ENCODE measurements at regions not wholly inside any gene's neighbourhood (a gene's known extent, or its start where the extent isn't known, plus 50 kb on each side); places are given as distances from the start of the nearest gene placed in this dataset.

DNA sequence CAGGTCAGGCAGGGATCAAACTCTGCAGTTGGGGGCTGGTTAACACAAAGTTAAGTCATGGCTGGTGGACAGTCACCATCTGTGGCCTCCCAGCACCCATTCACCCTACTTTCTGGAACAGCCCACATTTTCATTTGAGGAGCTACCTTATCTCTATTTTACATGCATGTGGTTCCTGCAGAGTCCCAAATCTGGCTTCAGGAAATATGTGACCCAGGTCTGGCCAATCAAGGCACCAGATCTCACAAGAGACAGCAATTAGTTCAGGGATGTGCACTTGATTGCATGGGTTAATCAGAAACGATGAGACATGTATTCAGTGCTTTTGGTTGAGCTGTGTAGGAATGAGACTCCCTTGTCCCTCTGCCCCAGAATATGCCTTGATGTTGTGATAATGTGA is 170.9 kb downstream of the NR2F2 start:
- no peak for TF ChIP-seq POLR2A (IDR thresholded peaks at IDR 0.05; ENCODE audit: low read depth, low read length)
- no peak for FAIRE-seq
- DNase-seq (ENCODE audit: insufficient read length, low spot score), result no peak

DNA sequence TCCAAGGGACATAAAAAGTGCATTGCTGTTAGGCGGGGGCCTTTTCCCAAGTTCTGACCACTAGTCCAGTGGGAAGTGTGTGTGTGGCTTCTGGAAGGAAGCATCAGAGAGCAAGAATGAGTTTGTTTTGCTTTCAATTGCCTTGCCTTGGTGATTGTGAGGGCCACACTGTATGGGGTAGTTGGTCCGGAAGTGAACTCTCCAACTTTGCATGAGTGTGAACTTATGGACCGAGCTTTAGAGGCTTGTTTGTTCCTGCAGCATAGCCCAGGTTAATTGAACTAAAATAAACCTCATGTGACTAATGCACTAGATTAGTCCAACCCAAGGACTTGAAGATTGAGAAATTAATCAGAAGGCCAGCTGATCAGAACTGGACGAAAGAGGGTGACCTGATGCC is 171.7 kb downstream of the NR2F2 start:
- no peak for FAIRE-seq
- DNase-seq (ENCODE audit: insufficient read length, low spot score), result no peak
- TF ChIP-seq POLR2A (IDR thresholded peaks at IDR 0.05; ENCODE audit: low read depth, low read length), result no peak

DNA sequence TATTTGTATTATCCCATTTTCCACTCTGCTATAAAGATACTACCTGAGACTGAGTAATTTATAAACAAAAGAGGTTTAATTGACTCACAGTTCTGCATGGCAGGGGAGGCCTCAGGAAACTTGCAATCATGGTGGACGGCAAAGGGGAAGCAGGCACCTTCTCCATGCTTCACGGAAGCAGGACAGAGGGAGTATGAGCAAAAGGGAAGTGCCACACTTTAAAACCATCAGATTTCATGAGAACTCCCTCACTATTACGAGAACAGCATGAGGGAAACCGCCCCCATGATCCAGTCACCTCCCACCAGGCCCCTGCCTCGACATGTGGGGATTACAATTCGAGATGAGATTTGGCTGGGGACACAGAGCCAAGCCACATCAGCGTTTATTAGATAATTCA is 172.8 kb downstream of the NR2F2 start:
- TF ChIP-seq POLR2A (IDR thresholded peaks at IDR 0.05; ENCODE audit: low read depth, low read length), result no peak
- no peak for FAIRE-seq
- DNase-seq (ENCODE audit: insufficient read length, low spot score), result no peak

DNA sequence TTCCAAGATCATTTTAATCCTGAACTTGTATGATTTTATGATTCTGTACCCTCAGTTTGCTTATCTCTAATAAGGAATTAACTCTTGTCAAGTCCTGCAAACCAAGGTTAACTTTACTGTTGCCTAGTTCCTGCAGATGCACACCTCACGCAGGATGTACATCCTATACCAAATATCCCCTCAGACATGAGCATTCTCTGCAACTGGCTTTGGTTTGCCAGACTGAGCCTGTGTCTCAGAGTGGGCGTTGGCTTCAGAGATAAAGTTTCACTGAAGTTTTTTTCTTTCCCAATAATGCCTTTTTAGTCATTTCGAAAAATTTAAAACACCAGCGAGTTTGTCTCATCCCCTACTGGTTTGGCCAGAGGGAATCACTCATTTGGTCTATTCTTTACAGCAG is 173.9 kb downstream of the NR2F2 start:
- TF ChIP-seq POLR2A (IDR thresholded peaks at IDR 0.05; ENCODE audit: low read depth, low read length), result no peak
- DNase-seq (ENCODE audit: insufficient read length, low spot score) (no peak), FAIRE-seq (no peak)

DNA sequence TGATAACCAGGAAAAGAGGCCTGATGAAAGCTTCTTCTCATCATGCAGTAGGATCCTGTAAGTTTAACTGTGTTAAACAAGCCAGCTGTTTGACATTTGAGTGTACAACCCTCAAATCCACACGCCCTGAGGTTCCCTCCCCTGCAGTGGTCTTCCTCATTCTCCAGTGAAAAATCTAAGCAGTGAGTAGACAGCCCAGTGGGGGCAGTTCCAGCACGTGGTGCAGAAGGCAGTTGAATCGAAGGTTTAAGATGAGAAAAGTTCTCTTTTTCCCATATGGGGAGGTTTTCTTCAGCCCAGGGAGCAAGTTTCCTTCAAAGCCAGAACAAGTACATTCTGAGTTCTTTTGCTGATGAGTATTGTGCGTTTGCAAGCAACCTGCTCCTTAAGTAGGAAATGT is 174.5 kb downstream of the NR2F2 start:
- FAIRE-seq (no peak), DNase-seq (ENCODE audit: insufficient read length, low spot score) (no peak)
- TF ChIP-seq POLR2A (IDR thresholded peaks at IDR 0.05; ENCODE audit: low read depth, low read length), result no peak

DNA sequence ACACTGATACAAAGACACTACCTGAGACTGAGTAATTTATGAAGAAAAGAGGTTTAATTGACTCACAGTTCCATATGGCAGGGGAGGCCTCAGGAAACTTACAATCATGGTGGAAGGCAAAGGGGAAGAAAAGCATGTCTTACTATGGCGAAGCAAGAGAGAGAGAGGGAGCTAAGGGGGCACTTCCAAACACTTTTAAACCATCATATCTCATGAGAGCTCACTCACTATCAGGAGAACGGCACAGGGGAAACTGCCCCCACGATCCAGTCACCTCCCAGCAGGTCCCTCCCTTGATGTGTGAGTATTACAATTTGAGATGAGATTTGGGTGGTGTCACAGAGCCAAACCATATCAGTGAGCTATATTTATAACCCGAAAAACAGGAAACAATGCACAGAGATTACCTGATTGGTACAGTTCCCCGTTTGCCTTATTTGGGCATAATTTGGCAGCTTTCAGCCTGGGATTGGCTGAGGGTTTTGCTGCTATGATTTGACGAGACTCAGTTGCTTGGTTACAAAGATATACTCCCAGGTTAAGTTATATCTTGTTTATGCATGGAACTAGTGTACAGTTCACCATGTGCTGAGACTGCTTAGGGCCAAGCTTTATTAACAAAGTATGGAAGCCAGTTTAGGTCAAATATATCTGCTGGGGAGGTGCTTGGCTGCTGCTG is 184.2 kb downstream of the NR2F2 start:
- DNase-seq (ENCODE audit: insufficient read length, low spot score), result no peak
- no peak for TF ChIP-seq POLR2A (IDR thresholded peaks at IDR 0.05; ENCODE audit: low read depth, low read length)
- FAIRE-seq, result no peak

DNA sequence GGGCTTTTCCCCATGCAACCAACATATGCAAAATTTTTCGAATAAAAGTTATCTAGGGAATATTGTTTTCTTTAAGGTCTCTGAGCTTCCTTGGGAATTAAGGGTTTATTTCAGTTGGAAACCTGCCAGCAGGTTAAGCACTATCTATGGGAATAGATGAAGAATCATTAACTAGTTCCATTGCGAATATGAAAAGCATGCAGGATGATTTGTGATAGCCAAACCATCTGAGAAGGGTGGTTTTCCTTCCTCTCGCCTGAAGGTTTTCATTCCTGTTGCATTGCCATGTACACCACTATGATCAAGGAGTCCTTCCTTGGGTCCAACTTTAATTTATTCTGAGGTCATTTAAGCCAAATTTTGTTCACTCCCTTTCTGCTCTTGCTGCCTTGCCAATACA is 184.9 kb downstream of the NR2F2 start:
- no peak for TF ChIP-seq POLR2A (IDR thresholded peaks at IDR 0.05; ENCODE audit: low read depth, low read length)
- FAIRE-seq (no peak), DNase-seq (ENCODE audit: insufficient read length, low spot score) (no peak)

DNA sequence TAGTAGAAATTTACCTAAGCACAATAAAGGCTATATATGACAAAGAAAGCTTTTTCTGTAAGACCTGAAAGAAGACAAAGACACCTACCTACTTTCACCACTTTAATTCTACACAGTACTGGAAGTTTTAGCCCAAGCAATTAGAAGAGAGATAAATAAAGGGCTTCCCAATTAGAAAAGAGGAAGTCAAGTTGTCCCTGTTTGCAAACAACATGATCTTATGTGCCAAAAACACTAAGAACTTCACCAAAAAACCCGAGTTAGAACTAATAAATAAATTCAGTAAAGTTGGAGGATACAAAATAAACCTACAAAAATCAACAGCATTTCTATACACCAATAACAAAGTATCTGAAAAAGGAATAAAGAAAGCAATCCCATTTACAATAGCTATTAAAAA is 190.9 kb downstream of the NR2F2 start:
- TF ChIP-seq POLR2A (IDR thresholded peaks at IDR 0.05; ENCODE audit: low read depth, low read length), result no peak
- FAIRE-seq, result no peak
- no peak for DNase-seq (ENCODE audit: insufficient read length, low spot score)

DNA sequence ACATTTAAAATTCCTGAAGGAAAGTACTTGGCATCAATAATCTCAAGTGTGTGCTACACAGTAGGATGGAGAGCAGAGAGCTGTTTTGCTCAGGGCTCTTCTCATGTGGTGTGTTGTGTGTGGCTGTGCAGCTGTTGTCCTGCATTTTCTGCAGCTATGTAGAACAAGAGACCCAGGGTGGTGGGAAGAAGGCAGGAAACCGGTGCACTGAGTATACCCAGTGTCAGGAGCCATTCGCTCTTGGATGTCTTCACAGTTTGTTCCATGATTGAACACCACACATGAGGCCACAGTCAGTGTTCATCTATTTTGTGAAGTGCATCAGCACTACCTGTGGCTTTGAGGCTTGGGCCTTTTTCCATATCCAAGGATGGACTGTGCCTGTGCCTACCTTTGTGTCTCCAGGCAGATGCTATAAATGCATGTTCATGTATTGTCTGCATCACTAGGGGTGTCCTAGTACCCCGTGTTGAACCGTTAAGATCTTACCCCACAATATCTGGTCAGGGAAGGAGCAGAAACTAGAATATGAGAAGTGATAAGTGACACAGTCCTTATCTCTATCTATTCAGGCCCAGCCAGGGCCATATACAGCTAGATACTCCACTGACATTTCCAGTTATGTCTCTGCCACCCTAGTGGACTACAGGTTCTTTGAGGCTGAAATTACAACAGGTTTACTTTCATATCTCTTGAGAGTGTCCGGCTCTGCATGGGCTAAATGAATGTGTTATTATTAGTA is 194.3 kb downstream of the NR2F2 start:
- no peak for DNase-seq (ENCODE audit: insufficient read length, low spot score)
- no peak for FAIRE-seq
- no peak for TF ChIP-seq POLR2A (IDR thresholded peaks at IDR 0.05; ENCODE audit: low read depth, low read length)

DNA sequence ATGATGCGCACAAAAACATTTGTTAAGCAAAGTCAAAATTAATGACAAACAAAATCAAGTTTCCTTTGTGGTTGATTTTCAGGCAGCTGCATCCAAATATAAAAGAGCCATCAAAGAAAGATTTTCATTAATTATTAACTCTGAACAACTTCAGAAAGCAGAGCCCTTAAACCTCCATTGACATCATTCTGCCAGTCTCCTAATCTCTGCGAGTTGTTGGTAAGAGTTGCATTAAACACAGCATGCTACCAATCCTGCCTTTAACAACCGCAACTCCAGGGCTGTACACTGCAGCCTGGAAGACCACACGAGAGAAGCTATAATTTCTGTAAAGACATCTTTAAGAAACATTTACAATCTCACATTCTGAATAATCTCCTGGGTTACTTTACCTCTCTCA is 204.6 kb downstream of the NR2F2 start:
- DNase-seq (ENCODE audit: insufficient read length, low spot score), result no peak
- TF ChIP-seq POLR2A (IDR thresholded peaks at IDR 0.05; ENCODE audit: low read depth, low read length), result no peak
- no peak for FAIRE-seq

DNA sequence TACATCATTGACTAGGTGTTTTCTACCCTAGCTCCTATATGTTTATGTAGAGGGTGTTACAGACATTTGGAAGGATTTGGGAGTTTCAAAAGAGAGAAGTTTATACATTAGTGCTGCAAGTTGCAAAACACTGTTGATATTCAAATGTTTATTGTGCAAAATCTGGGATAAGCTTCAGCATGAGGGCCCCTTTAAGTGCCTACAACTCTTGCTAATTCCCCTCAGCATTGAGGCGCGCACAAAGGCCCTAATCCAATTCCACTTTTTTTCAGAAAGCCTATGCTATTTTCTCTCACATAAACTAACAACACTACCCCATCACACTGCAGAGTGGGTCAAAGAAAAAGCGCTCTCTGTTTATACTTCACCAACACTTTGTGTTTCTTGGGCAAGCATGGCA is 208.0 kb downstream of the NR2F2 start:
- no peak for FAIRE-seq
- TF ChIP-seq POLR2A (IDR thresholded peaks at IDR 0.05; ENCODE audit: low read depth, low read length), result no peak

DNA sequence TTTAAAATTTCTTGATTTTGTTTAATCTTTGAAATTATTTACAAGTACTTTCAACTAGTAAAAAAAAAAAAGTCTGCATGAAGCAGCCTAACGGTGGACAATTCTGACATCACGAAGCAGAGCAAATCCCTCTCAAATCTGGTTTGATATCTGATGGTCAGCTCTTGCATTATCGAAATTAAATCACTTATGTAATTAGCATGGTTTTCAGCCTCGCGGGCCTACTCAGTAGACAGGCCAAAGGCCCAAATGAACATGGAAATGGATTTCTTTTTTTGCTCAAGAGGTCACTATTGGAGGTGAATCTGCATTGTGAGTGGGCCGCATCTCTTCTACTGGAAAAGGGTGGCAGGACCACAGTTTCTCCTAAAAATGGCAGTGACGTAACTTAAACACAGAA is 209.8 kb downstream of the NR2F2 start:
- no peak for TF ChIP-seq POLR2A (IDR thresholded peaks at IDR 0.05; ENCODE audit: low read depth, low read length)
- DNase-seq (ENCODE audit: insufficient read length, low spot score), result no peak
- no peak for FAIRE-seq

More for the DNA sequence above, 208.0 kb downstream of the NR2F2 start:
- no peak for DNase-seq (ENCODE audit: insufficient read length, low spot score)

DNA sequence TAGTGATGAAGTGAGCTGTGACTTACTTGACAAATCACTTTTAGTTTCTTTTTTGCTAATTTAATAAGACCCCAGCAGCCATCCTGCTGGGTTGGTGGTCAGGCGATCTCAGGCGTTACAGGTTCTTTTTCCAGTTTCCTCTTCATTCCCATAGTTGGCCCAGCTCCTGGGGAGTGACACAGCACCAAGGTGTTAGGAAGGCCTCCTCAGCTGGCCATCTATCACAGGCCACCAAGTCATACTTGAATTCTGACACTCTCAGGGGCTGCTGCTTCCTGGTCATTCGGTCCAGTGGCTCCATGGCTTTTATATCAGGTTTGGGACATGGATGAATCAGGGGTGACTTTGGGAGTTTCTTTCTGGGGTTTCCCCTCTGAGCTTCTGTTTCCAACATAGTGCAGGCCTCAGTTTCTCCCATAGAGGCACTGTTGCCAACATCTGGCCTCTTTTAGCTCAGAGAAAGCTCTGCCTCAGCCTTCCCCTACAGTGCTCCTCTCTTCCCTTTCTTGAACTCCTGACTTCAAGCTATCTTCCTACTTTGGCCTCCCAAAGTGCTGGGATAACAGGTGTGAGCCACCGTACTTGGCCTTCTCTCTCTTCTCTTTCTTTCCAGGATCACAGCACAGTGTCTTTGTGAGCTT is 211.8 kb downstream of the NR2F2 start:
- TF ChIP-seq POLR2A (IDR thresholded peaks at IDR 0.05; ENCODE audit: low read depth, low read length), result no peak
- FAIRE-seq, result no peak
- no peak for DNase-seq (ENCODE audit: insufficient read length, low spot score)

DNA sequence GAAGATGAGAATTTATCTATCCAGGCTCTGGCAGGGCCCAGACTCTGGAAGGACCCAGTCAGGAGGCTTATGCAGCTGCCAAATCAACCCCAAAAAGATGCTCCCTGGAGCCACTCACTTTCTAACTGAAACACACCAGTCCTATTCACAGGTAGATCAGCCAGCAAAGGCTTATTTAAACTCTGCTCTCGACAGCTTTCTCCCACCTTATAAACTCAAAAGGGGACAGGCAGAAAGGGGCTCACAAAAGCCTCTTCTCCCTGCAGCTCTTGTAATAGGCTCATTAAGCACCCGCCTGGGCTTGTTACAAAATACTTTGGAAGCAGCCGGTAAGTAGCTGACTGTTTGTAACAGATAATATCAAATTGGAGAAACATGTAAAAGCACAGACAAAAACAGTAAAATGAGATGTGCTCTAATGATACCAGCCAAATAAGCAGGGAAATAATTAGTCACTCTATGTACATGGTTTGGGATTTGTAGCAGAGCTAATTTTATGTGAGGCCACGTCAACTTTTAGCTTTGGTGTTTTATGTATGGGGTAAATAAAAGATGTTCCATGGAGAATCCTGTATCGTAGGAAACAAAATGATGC is 213.8 kb downstream of the NR2F2 start:
- FAIRE-seq (no peak), DNase-seq (ENCODE audit: insufficient read length, low spot score) (no peak)
- TF ChIP-seq POLR2A (IDR thresholded peaks at IDR 0.05; ENCODE audit: low read depth, low read length), result no peak

Data from H54 (cell line).